ENCODE measurements at regions not wholly inside any gene's neighbourhood (a gene's known extent, or its start where the extent isn't known, plus 50 kb on each side); places are given as distances from the start of the nearest gene placed in this dataset.
"Not testable (repeated sequence)": the region's sequence is repeated elsewhere in the genome, so short reads cannot be mapped to it uniquely, and the experiment has no call there.

GRCh38 chr18:14321217-14321616, 189.0 kb upstream of the ZNF519 start:
- not testable (repeated sequence) for DNase-seq

GRCh38 chr18:14301255-14301654, 169.0 kb upstream of the ZNF519 start:
- DNase-seq = not testable (repeated sequence)

- DNase-seq = not testable (repeated sequence)
These were observed 162.8 kb upstream of the ZNF519 start for GRCh38 chr18:14295081-14295480.

- DNase-seq = no peak
These were observed 152.8 kb upstream of the ZNF519 start for GRCh38 chr18:14285053-14285452.

GRCh38 chr18:14275391-14275790, 143.2 kb upstream of the ZNF519 start:
- DNase-seq = not testable (repeated sequence)

GRCh38 chr18:14265637-14266410, 133.6 kb upstream of the ZNF519 start:
- DNase-seq = not testable (repeated sequence)

- DNase-seq = not testable (repeated sequence)
These were observed 130.6 kb upstream of the ZNF519 start for GRCh38 chr18:14262786-14263185.

- DNase-seq = not testable (repeated sequence)
These were observed 117.9 kb upstream of the ZNF519 start for GRCh38 chr18:14250084-14250677.

GRCh38 chr18:14239224-14239623, 107.0 kb upstream of the ZNF519 start:
- not testable (repeated sequence) for DNase-seq

- not testable (repeated sequence) for DNase-seq
These were observed 104.3 kb upstream of the ZNF519 start for GRCh38 chr18:14236356-14237048.

- DNase-seq = not testable (repeated sequence)
These were observed 93.0 kb upstream of the ZNF519 start for GRCh38 chr18:14225286-14225679.

- not testable (repeated sequence) for DNase-seq
These were observed 92.5 kb upstream of the ZNF519 start for GRCh38 chr18:14224551-14225285.

- DNase-seq = not testable (repeated sequence)
These were observed 91.7 kb upstream of the ZNF519 start for GRCh38 chr18:14223919-14224318.

GRCh38 chr18:14223231-14223822, 91.1 kb upstream of the ZNF519 start:
- DNase-seq = not testable (repeated sequence)

- DNase-seq = not testable (repeated sequence)
These were observed 90.4 kb upstream of the ZNF519 start for GRCh38 chr18:14222354-14223221.

GRCh38 chr18:14221689-14222088, 89.5 kb upstream of the ZNF519 start:
- DNase-seq = no peak

- DNase-seq = not testable (repeated sequence)
These were observed 83.7 kb upstream of the ZNF519 start for GRCh38 chr18:14215952-14216351.

- not testable (repeated sequence) for DNase-seq
These were observed 71.2 kb upstream of the ZNF519 start for GRCh38 chr18:14203424-14203823.

- not testable (repeated sequence) for DNase-seq
These were observed 58.7 kb upstream of the ZNF519 start for GRCh38 chr18:14190776-14191442.

GRCh38 chr18:14189858-14190257, 57.6 kb upstream of the ZNF519 start:
- no peak for DNase-seq

All from NCI-H748 treated with DMSO at 0.1 percent for 48 hours (cell line).